ENCODE measurements at regions not wholly inside any gene's neighbourhood (a gene's known extent, or its start where the extent isn't known, plus 50 kb on each side); places are given as distances from the start of the nearest gene placed in this dataset.

DNA sequence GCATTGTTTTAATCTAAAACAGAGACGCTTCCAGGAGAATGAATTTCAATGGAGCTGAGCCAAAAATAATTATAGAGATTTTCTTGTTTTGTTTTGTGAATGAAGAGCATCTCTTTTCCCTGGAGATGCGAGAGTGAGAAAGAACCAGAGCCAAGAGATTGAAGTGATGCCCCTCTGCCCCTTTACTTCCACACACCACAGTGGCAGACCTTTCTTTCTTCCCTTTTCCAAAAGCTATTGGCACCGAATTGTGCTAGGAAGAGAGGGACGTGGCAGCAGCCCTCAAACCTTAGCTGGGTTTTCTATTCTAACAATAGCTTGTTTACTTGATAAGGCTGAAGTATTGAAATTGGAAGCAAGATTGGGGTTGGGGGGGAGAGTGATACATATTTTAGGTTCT lies 133.0 kb upstream of the TMEM161B start:
- no peak overlapping the region for H3K4me3 ChIP-seq (ENCODE audit: low read depth, low read length)

DNA sequence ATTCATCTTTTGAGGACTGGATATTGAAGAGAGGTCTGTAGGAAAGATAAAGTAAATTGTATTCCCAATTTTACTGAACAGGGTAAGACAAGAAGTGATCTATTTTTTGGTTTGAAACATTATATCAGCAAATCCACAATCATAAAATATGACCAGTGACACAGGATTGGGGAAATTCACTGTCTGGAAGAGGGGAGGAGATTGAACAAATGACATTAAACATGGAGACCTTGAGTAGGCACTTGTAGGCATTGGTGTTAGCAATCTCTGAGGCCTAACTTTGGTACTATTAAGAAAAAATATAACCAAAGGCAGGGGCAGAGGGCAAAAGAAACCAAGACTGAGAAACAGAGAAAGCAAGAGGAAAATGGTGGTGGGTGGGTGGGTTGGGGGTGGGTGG lies 132.6 kb upstream of the TMEM161B start:
- no peak overlapping the region for H3K4me3 ChIP-seq (ENCODE audit: low read depth, low read length)

DNA sequence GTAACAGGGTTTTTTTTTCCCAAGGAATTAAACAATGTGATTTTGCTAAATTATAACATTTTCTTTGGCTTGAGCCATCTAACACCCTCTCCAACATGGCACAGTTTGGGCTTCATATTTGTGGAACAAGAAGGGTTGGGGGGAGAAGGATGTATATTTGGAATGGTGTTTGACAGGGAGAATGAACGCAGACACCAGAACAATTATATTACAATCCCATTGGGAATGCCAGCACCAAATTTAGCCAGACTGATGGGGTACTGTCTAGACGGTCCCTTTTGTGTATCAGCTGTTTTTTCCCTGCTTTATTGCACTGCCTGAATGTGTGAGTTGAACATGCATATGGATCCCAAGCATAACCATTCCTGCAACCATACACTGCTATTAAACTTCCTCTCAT lies 130.9 kb upstream of the TMEM161B start:
- H3K4me3 ChIP-seq (ENCODE audit: low read depth, low read length) = no peak overlapping the region

DNA sequence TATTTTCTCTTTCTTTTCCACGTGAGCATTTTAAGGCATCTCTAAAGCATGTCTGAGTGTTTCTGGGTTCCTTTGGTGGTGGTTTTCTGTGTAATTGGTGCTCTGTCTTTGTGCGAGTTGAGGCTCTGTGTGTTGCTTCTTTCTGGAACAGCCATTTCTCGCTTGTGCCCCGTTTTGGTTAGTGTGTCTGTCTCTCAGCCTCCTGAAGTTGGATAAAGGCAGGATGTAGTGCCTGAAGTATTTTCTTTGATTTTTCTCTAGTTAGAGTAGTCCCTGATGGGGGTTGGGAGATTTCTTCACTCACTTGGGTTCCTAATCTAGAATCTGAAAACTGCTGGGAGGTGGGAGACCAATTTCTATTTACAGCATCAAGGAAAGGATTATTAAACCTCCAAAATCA lies 129.7 kb upstream of the TMEM161B start:
- no peak overlapping the region for H3K4me3 ChIP-seq (ENCODE audit: low read depth, low read length)

DNA sequence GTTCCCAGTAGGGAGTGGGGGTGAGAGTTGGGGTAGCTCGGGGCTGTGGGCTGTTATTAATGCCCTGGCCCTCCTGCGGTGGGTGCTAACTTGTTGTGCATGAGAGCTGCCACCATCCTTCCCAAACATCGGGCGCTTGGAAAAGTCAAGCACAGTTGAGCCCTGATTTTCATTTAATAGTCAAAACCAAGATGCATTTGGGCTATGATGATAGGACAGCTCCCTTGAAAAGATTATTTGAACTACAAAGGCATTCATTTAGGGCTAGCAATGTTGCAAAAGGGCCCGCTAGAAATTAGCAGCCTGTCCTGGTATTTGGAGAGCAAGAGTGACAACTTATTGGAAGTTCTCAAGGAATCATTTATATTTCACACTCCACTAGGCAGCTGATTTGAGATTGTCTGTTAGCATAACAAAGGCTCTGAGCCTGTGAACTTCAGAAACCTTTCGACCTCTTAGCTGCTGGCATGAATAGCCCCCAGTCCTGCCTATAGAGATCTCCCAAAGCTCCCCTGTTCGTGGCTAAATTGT lies 128.2 kb upstream of the TMEM161B start:
- no peak overlapping the region for H3K4me3 ChIP-seq (ENCODE audit: low read depth, low read length)

DNA sequence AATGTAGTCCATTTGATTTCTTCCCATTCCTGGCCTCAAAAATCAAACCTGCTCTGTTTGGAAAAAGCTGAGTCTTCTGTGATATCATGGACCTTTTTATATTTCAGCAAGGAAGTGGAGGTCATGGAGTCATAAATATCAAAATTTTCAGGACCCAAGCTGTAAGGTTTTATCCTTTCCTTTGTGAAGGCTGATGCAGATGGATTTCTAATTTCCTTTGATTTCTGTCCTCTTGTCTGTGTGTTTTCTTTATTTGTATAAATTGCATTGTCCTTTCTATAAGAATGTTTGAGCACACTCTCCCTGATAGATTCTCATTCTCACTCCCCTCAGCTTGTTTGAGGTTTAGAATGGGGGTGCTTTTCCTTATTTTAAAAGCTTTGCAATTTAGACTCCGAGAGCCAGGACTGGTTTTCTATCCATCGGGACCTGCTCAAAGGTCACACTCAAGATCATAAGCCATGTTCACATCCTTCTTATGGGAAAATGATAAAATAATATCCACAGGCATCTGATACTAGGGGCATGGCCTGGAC lies 127.4 kb upstream of the TMEM161B start:
- no peak overlapping the region for H3K4me3 ChIP-seq (ENCODE audit: low read depth, low read length)

DNA sequence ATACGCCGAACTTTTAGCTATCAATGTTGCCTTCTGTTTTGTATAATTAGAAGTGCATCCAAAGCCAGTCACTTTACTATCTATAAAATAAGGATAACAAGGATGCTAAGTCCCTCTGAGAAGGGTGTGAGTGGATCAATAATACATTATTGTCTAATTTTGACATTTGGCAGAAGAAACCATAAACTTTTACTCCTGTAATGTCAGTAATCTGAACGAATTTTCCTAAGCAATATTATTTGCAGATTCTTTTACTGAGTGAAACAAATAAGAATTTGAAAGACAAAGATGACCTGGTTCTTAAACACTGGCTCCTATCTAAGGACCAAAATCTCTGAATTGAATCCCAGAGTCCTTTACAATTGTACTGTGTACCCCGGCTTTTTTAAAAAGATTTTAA lies 126.6 kb upstream of the TMEM161B start:
- no peak overlapping the region for H3K4me3 ChIP-seq (ENCODE audit: low read depth, low read length)

DNA sequence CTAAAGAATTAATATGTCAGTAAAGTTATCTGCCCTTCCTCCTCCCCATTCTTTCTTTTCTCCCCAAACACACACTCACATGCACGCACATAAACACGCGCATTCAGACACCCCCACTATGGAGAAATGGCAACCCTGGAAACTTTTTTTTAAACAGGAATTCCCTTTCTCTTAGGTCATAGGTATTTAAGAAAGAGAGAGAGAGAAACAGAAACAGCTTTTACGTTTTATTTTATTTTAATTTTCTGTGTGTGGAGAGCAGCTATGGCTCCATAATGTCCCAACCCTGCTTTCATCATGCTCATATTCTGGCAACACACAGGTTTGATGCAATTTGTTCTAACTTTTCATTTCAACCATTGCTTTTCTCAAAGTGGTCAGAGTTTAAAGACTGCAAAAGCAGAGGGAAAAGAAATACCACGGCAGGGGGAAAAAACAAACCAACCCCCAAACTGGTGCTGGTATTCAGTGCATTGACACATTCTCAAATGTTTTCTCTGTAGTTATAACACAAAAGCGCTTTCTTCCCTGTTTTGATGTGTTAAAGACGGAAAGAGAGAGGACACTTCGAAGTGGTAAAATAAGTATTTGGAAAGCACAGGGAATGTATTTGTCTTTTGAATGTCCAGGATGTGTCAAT lies 126.0 kb upstream of the TMEM161B start:
- H3K4me3 ChIP-seq (ENCODE audit: low read depth, low read length) = no peak overlapping the region

DNA sequence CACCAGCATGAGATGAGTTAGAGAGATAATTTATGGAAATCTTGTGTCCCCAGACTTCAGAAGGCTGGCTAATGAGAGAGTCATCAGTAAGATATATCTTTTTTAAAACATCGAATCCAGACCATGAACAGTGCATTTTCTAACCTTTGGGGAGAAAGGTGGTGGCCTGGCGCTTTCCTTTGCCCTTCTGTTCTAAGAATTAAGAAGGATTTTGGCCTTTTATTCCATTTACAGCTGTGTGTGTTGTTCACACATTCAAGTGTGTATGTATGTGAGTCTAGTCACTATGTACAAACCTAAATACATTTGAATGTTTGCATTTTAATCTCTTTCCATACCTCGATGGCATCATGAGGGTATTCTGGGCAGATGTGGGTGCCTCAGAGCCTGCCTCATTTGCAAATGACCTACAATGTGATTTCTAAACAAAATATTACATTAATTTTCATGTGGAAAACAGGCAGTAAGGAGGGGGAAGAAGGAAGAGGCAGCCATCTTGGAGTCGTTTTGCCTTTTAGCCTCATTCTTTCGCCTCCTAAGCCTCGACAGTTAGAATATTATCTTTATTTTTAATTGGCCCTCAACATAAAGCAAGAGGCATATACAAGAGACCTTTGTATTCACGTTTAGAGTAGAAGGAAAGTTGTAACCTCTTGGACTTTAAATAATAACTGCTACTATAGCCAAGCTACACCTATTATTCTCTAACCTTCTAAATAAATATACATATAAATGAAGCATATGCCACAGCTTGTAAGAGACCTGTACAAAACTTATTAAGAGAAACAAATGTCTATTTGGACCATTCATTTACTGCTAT lies 125.3 kb upstream of the TMEM161B start:
- no peak overlapping the region for H3K4me3 ChIP-seq (ENCODE audit: low read depth, low read length)

DNA sequence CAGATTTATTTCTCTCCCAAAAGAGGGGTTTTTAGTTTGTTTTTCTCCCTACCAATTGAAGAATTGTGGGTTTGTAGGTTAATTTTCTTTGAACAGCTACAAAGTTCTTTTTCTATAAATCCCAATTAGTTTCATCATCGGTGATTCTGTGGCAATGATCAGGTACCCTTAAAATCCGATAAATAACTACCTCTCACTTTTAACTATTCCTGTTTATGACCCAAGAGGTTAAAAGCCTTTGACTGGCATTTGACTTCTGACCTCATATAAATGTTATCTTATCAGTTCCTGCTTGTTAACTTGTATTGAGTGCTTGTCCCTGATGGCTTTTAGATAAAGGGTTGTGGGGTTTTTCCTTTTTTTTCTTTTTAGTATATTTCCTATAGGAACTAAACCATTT lies 124.4 kb upstream of the TMEM161B start:
- no peak overlapping the region for H3K4me3 ChIP-seq (ENCODE audit: low read depth, low read length)

DNA sequence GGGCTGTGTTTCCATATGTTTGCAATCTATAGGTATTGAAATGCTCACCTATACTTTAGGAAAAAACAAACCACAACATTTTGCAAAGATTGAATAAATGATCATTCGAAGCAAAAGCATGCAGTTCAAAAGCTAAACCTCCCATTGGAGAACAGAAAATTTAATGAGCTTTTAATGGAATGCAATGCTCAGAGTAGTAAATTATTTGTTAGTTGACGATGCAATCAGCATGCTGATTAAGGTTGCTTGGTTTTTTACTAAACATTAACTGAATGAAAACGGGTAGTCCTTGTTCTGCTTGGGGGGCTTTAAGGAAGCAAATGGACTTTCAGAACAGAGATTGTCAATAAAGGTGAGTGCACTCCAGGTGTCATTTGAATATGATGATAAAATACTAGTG lies 123.3 kb upstream of the TMEM161B start:
- H3K4me3 ChIP-seq (ENCODE audit: low read depth, low read length) = no peak overlapping the region

DNA sequence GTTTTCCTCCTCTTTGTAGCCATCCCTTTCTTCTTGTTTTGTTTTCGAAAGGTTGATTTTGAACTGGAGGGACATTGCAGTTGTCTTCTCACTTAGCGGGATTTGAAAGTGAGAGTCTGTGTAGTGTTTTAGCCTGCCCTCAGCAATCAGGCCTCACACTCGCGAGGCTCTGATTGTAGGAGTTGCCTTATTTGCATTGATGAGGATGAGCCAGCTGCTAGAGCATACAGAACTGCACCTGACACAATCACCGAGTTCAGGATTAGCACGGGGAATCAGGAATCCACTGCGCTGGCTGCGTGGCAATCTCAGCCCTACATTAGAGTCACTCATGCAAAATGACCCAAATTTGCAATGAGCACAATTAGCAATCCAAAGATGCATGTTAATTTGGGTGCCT lies 122.5 kb upstream of the TMEM161B start:
- H3K4me3 ChIP-seq (ENCODE audit: low read depth, low read length) = no peak overlapping the region

DNA sequence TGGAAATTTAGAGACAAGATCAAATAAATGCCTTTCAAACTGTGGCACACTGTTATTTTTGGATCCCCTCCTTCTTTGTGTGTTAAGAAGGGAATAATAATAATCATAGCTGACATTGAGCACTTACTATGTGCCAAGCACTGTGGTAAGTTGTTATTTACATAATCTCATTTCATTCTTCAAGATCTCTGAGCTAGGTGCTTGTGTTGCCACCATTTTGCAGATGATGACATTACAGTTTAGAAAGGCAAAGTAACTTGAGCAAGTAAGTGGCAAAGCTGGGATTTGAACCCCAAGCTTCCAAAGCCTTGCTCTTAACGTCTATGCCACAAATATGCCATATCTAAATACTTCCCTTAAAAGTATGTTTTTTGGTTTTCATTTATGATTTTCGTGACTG lies 121.8 kb upstream of the TMEM161B start:
- H3K4me3 ChIP-seq (ENCODE audit: low read depth, low read length) = no peak overlapping the region

DNA sequence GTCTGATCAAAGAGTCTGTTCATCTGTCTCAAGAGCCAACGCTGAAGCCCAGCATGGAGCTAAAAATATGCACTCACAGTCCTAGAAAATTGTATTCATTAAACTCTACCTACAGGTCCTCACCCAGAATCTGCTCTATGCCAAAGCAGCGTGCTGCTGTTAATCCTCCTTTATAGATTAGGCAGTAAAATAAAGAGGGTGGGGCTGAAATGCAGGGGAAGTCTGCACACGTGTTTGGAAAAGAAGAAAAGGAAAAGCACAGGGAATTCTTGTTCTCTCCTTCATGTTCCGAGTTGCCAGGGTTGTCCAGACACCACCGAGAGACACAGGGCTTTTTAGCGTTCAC lies 121.4 kb upstream of the TMEM161B start:
- H3K4me3 ChIP-seq (ENCODE audit: low read depth, low read length) = no peak overlapping the region

DNA sequence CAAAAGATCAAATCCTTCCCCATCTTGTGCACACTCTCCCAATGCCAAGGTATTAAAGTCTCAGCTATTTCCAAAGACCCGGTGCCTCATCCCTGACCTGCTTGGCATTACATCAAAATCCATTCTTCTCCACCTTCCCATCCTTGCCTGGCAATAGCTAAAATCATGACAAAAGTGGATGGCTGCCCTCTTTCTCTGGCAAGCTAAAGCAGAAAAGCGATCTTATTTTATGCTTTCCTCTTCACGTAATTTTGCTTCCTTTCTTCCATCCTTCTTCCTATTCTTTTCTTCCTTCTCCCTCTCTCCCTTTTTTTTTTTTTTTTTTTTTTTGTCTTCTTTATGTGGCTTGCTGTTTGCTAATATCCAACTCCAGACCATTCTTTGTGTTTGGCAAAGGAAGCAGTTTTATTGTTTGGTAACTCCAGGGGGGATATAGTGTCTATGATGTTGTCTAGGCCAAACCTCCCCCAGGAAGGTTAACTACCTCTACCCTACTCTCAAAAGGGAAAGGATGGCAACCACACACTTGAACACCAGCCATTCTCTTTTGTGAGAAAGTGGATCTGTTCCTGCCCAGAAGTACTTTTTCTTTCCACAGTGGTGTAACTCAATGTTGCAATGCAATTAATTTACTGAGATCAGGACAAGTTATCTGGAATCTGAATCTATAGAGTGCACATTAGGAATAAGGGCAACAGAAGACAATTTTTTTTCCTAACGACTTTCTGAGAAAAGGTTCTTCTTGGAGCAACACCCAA lies 120.9 kb upstream of the TMEM161B start:
- H3K4me3 ChIP-seq (ENCODE audit: low read depth, low read length) = no peak overlapping the region

DNA sequence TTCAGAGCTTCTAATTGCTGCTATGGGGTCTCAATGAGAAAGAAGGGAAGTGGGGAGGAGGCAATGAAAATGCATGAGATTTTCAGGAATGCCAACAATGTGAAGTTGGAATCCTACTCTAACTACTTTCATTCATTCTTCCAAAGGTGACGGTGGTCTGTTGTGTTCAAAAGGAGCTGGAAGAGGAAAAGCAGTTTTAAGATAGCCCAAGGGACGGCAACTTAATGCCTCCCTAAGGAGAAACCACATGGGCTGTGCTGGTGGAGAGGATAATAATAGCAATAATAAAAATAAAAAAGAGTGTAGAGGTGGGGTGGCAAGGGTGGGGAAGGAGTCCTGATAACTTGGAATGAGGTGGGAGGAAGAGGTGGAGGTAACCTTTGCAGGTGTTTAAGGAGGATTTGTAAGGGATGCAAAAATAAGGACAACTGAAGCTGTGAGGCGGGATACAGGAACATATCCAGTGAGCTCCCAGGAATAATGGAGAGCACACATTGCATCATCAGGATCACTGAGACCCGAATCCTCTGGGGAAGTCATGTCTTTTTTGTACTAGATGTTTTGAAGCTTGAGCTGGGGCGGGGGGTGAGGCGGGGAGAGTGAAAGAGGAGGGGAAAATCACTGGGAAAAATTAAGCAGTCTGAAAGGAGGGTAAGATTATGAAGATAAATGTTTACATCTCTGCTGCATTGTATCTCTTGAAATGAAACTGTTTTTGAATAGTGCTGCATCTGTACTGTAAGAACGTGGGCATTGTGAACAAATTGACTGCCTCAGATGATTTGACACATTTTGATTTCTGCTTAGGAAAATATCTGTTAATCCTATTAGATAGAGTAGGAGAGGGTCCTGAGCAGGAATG lies 120.1 kb upstream of the TMEM161B start:
- no peak overlapping the region for H3K4me3 ChIP-seq (ENCODE audit: low read depth, low read length)

DNA sequence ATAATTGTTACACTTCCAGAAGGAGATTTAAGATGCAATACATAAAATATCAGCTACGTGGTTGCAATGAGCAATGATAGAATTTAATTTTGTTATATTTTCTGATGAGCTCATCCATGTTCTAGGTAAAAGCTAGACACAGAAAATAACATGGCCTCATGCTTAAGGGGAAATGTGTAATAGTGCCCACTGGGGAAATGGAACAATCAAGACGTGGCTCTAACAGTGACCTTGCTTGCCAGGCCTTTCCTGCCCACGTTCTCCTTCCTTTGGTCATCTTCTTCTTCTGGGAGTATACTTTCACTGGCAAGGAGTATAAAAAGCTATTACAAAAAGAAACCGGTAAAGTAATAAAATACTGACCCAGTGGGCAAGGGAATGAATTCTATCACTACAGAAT lies 116.2 kb upstream of the TMEM161B start:
- no peak overlapping the region for H3K4me3 ChIP-seq (ENCODE audit: low read depth, low read length)

DNA sequence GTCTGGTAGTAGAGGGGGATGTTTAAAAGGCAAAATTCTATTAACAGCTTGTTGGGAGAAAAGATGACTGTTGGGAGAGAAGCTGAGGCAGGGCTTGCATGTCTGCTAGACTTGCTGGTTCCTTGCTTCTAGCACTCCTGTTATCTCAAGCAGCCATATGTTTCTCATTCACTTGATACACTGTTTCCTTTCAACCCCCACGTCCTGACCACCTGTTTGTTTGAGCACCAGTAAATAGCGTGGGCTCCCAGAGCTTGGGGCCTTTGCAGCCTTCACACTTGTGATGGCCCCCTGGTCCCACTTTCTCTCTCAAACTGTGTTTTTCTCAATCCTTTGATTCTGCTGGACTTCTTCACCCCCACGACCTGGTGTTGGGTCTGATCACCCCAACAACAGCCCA lies 111.7 kb upstream of the TMEM161B start:
- H3K4me3 ChIP-seq (ENCODE audit: low read depth, low read length) = no peak overlapping the region

DNA sequence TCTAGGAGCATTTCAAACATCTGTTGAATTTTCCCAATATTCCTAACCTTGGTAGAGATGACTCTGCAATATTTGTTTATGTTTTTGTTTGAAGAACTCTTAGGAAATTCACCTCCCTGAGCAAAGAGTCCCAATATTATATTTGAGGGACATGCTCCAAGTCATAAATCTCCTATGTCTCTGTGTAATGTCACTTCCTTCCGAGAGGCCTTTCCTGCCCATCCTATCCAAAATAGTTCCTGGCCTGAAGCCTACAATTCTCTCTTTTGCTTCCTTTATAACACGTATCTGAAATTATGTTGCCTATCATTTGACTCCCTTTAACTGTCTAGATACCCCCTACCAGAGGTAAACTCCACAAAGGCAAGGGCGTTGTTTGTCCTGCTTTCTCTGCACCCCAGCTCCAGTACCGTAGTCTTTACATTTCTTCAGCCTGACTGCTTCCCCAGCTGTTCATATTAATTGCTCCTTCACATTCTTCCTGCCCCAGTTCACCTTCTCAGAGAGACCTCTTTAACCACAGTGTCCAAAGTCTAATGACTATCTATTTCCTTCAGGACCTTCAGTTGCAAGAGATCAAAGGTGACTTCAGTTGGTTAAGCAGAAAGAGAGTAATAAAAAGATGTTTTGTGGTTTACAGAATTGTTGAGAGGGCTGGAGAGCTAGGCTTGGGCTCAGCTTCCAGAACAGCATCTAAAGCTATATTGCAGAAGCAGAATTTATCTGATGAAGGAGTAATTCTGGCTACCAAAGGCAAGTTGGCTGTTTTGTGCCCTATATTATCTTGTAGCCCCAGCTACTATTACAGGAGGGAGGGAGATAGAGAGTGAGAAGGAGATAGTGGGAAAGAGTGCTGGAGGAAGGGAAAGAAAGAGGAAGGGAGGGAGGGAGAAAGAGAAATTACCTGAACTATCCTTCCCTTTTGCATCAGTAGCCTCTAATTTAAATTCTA lies 109.3 kb upstream of the TMEM161B start:
- H3K4me3 ChIP-seq (ENCODE audit: low read depth, low read length) = no peak overlapping the region

DNA sequence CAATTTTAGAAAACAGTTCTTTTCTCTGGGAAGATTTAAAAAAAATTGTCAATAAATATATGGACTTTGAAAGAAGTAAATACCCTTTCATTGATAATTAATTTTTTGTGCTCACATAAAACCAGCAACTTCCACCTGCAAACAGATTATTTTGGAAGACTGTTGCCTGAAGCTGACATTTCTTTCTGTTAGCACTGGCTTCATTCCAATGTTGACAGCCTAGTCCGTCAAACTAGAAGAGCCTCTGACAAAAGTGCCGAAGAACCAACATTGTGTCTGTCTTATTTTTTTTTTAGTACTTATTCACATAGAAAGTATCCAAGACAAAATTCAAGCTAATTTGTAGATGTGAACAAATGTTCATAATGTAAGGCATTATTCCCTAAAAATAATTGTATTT lies 108.6 kb upstream of the TMEM161B start:
- H3K4me3 ChIP-seq (ENCODE audit: low read depth, low read length) = no peak overlapping the region
